Erythroblast (primary cell): ENCODE measurements at regions not wholly inside any gene's neighbourhood (a gene's known extent, or its start where the extent isn't known, plus 50 kb on each side); places are given as distances from the start of the nearest gene placed in this dataset.
"Not testable (repeated sequence)": the region's sequence is repeated elsewhere in the genome, so short reads cannot be mapped to it uniquely, and the experiment has no call there.

ENCODE experiments used
- DNase-seq, 2 experiments: peaks; one replicate each; lab custom pipeline; 2025; lab: John Stamatoyannopoulos, UW
- GATA1 ChIP-seq: IDR thresholded peaks from 2 replicates; pipeline ENCODE4 v1.6.1; 2011; ENCODE audit warnings: low read depth, mild to moderate bottlenecking, control low read depth, low read length, moderate library complexity
- POLR2A ChIP-seq: IDR thresholded peaks from 2 replicates; pipeline ENCODE4 v1.6.1; 2011; ENCODE audit warnings: mild to moderate bottlenecking, low read length

- TF ChIP-seq POLR2A (no peak), GATA1 (no peak)
- no peak for DNase-seq
Observed at GRCh38 chr4:155474758-155475157, 98.0 kb upstream of the MAP9 start.

GRCh38 chr4:155473420-155474095, 96.8 kb upstream of the MAP9 start:
- TF ChIP-seq GATA1 = no peak
- no peak for DNase-seq

- TF ChIP-seq GATA1 (no peak), POLR2A (no peak)
- no peak for DNase-seq
Observed at GRCh38 chr4:155468282-155468681, 91.5 kb upstream of the MAP9 start.

- TF ChIP-seq GATA1 (no peak), POLR2A (no peak)
- no peak for DNase-seq
Observed at GRCh38 chr4:155450676-155451075, 73.9 kb upstream of the MAP9 start.

- DNase-seq = no peak
- TF ChIP-seq GATA1 = no peak
- no peak for TF ChIP-seq POLR2A
Observed at GRCh38 chr4:155445306-155445705, 68.5 kb upstream of the MAP9 start.

GRCh38 chr4:155444721-155445120, 68.0 kb upstream of the MAP9 start:
- DNase-seq = no peak

GRCh38 chr4:155442267-155443105, 65.7 kb upstream of the MAP9 start:
- peak; percentile 43 to 68 for DNase-seq
- TF ChIP-seq GATA1 = no peak

More at GRCh38 chr4:155444721-155445120, 68.0 kb upstream of the MAP9 start:
- no peak for TF ChIP-seq GATA1
- no peak for TF ChIP-seq POLR2A

GRCh38 chr4:155441475-155441874, 64.7 kb upstream of the MAP9 start:
- TF ChIP-seq GATA1 (no peak), POLR2A (no peak)
- DNase-seq = no peak

GRCh38 chr4:155439760-155440159, 63.0 kb upstream of the MAP9 start:
- not testable (repeated sequence) for DNase-seq

- DNase-seq = no peak
- TF ChIP-seq POLR2A = no peak
- no peak for TF ChIP-seq GATA1
Observed at GRCh38 chr4:155434904-155435303, 58.1 kb upstream of the MAP9 start.

GRCh38 chr4:155434366-155434765, 57.6 kb upstream of the MAP9 start:
- TF ChIP-seq GATA1 = no peak
- TF ChIP-seq POLR2A = no peak
- no peak for DNase-seq

GRCh38 chr4:155433636-155434360, 57.0 kb upstream of the MAP9 start:
- TF ChIP-seq GATA1 = no peak
- no peak for TF ChIP-seq POLR2A
- DNase-seq = no peak

GRCh38 chr4:155430895-155431795, 54.4 kb upstream of the MAP9 start:
- TF ChIP-seq POLR2A (no peak), GATA1 (no peak)
- no peak for DNase-seq
